Skeletal muscle tissue (tissue), 3 donors: ENCODE measurements at regions not wholly inside any gene's neighbourhood (a gene's known extent, or its start where the extent isn't known, plus 50 kb on each side); places are given as distances from the start of the nearest gene placed in this dataset.

Source experiments
- H3K27ac ChIP-seq: one replicate; pipeline ENCODE4 v1.7.0; 2013; ENCODE audit warnings: mild to moderate bottlenecking, low read depth, low read length, inconsistent platforms
- H3K27me3 ChIP-seq, 3 donors: one replicate each; pipeline ENCODE4 v1.7.0; 2013; ENCODE audit warnings: low read length in 3 of 3; ENCODE audit not compliant: control insufficient read depth in 3 of 3, insufficient read depth in 3 of 3
- H3K36me3 ChIP-seq, 3 donors: one replicate each; pipeline ENCODE4 v1.7.0; 2013; ENCODE audit warnings: low read length in 3 of 3; ENCODE audit not compliant: control insufficient read depth in 3 of 3, insufficient read depth in 3 of 3
- H3K4me1 ChIP-seq, 3 donors: one replicate each; pipeline ENCODE4 v1.7.0; 2013; ENCODE audit warnings: low read length in 3 of 3, mild to moderate bottlenecking in 3 of 3; ENCODE audit not compliant: control insufficient read depth in 3 of 3, insufficient read depth in 3 of 3
- H3K4me3 ChIP-seq, 3 donors: one replicate each; pipeline ENCODE4 v1.7.0; 2013; ENCODE audit warnings: low read length in 3 of 3
- H3K9ac ChIP-seq, 3 donors: one replicate each; pipeline ENCODE4 v1.7.0; 2013; ENCODE audit warnings: low read length in 3 of 3, mild to moderate bottlenecking in 3 of 3, moderate library complexity in 2 of 3, low read depth in 1 of 3
- H3K9me3 ChIP-seq, 3 donors: one replicate each; pipeline ENCODE4 v1.7.0; 2013; ENCODE audit warnings: low read length in 3 of 3; ENCODE audit not compliant: control insufficient read depth in 3 of 3
- donor health status: Osteomylitis.

- Histone ChIP-seq H3K9me3 (no peaks in the 10 kb centered on the region), H3K4me1 (no peaks in the 10 kb centered on the region), H3K27ac (no peak overlapping the region), H3K9ac (no peak overlapping the region), H3K36me3 (no peaks in the 10 kb centered on the region), H3K4me3 (no peak overlapping the region), H3K27me3 (peaks cover 0 to 4% (median 0%) of the 10 kb centered on the region in 3 donors)
Observed at GRCh38 chr7:36802459-36803135, 78.3 kb upstream of the AOAH start.

GRCh38 chr7:36796850-36797536, 72.7 kb upstream of the AOAH start:
- Histone ChIP-seq H3K36me3 (no peaks in the 10 kb centered on the region), H3K9me3 (no peaks in the 10 kb centered on the region), H3K27ac (no peak overlapping the region), H3K27me3 (no peaks in the 10 kb centered on the region), H3K9ac (no peak overlapping the region), H3K4me3 (no peak overlapping the region), H3K4me1 (no peaks in the 10 kb centered on the region)

GRCh38 chr7:36795451-36796021, 71.2 kb upstream of the AOAH start:
- H3K4me1 ChIP-seq = no peaks in the 10 kb centered on the region
- no peak overlapping the region for H3K4me3 ChIP-seq
- H3K9ac ChIP-seq = no peak overlapping the region
- no peaks in the 10 kb centered on the region for H3K36me3 ChIP-seq
- no peak overlapping the region for H3K27ac ChIP-seq
- H3K27me3 ChIP-seq = no peaks in the 10 kb centered on the region
- H3K9me3 ChIP-seq = no peaks in the 10 kb centered on the region

GRCh38 chr7:36794689-36795088, 70.4 kb upstream of the AOAH start:
- Histone ChIP-seq H3K9ac (no peak overlapping the region), H3K9me3 (no peaks in the 10 kb centered on the region), H3K36me3 (no peaks in the 10 kb centered on the region), H3K4me1 (no peaks in the 10 kb centered on the region), H3K27me3 (no peaks in the 10 kb centered on the region), H3K27ac (no peak overlapping the region), H3K4me3 (no peak overlapping the region)

GRCh38 chr7:36792421-36792820, 68.1 kb upstream of the AOAH start:
- Histone ChIP-seq H3K36me3 (no peaks in the 10 kb centered on the region), H3K4me3 (no peak overlapping the region), H3K4me1 (no peaks in the 10 kb centered on the region), H3K27me3 (no peaks in the 10 kb centered on the region), H3K9me3 (peaks cover 0 to 2% (median 0%) of the 10 kb centered on the region in 3 donors), H3K9ac (no peak overlapping the region), H3K27ac (no peak overlapping the region)

GRCh38 chr7:36790311-36790787, 66.1 kb upstream of the AOAH start:
- Histone ChIP-seq H3K4me3 (no peak overlapping the region), H3K27me3 (no peaks in the 10 kb centered on the region), H3K4me1 (no peaks in the 10 kb centered on the region), H3K27ac (no peak overlapping the region), H3K9me3 (peaks cover 0 to 2% (median 0%) of the 10 kb centered on the region in 3 donors), H3K9ac (no peak overlapping the region), H3K36me3 (no peaks in the 10 kb centered on the region)

- Histone ChIP-seq H3K27ac (no peak overlapping the region), H3K4me1 (no peaks in the 10 kb centered on the region), H3K9ac (no peak overlapping the region)
Observed at GRCh38 chr7:36788825-36789470, 64.7 kb upstream of the AOAH start.

GRCh38 chr7:36787933-36788378, 63.7 kb upstream of the AOAH start:
- Histone ChIP-seq H3K27ac (no peak overlapping the region), H3K36me3 (no peaks in the 10 kb centered on the region)

More at GRCh38 chr7:36788825-36789470, 64.7 kb upstream of the AOAH start:
- no peak overlapping the region for H3K4me3 ChIP-seq
- H3K9me3 ChIP-seq = peaks cover 0 to 2% (median 0%) of the 10 kb centered on the region in 3 donors
- H3K36me3 ChIP-seq = no peaks in the 10 kb centered on the region
- H3K27me3 ChIP-seq = no peaks in the 10 kb centered on the region

GRCh38 chr7:36784991-36785940, 61.0 kb upstream of the AOAH start:
- Histone ChIP-seq H3K9me3 (peaks cover 0 to 2% (median 0%) of the 10 kb centered on the region in 3 donors), H3K27ac (no peak overlapping the region), H3K4me3 (no peak overlapping the region), H3K9ac (no peak overlapping the region), H3K4me1 (no peaks in the 10 kb centered on the region), H3K36me3 (no peaks in the 10 kb centered on the region), H3K27me3 (no peaks in the 10 kb centered on the region)

More at GRCh38 chr7:36787933-36788378, 63.7 kb upstream of the AOAH start:
- no peaks in the 10 kb centered on the region for H3K27me3 ChIP-seq
- peaks cover 0 to 2% (median 0%) of the 10 kb centered on the region in 3 donors for H3K9me3 ChIP-seq
- no peak overlapping the region for H3K4me3 ChIP-seq
- no peaks in the 10 kb centered on the region for H3K4me1 ChIP-seq
- H3K9ac ChIP-seq = no peak overlapping the region
